KG1 (cell line): ENCODE measurements at regions not wholly inside any gene's neighbourhood (a gene's known extent, or its start where the extent isn't known, plus 50 kb on each side); places are given as distances from the start of the nearest gene placed in this dataset.
"Not testable (repeated sequence)": the region's sequence is repeated elsewhere in the genome, so short reads cannot be mapped to it uniquely, and the experiment has no call there.

Experiments
- DNase-seq: peaks from one replicate; lab custom pipeline; 2025; lab: John Stamatoyannopoulos, UW

GRCh38 chr10:35784751-35785150 lies 142.7 kb upstream of the FZD8 start:
- DNase-seq: no peak

- DNase-seq: no peak
Observed at GRCh38 chr10:35783305-35783838, 141.3 kb upstream of the FZD8 start.

- DNase-seq: no peak
Observed at GRCh38 chr10:35781643-35782035, 139.5 kb upstream of the FZD8 start.

- no peak for DNase-seq
Observed at GRCh38 chr10:35780970-35781642, 139.0 kb upstream of the FZD8 start.

- peak; percentile 23 for DNase-seq
Observed at GRCh38 chr10:35778306-35778705, 136.2 kb upstream of the FZD8 start.

GRCh38 chr10:35776557-35776956 lies 134.5 kb upstream of the FZD8 start:
- DNase-seq: not testable (repeated sequence)

GRCh38 chr10:35774109-35774508 lies 132.0 kb upstream of the FZD8 start:
- no peak for DNase-seq

- DNase-seq: no peak
Observed at GRCh38 chr10:35770817-35771355, 128.8 kb upstream of the FZD8 start.

- DNase-seq: no peak
Observed at GRCh38 chr10:35769795-35770194, 127.7 kb upstream of the FZD8 start.

GRCh38 chr10:35768731-35769130 lies 126.6 kb upstream of the FZD8 start:
- DNase-seq: no peak

GRCh38 chr10:35768011-35768410 lies 125.9 kb upstream of the FZD8 start:
- no peak for DNase-seq

GRCh38 chr10:35765996-35766395 lies 123.9 kb upstream of the FZD8 start:
- no peak for DNase-seq

- DNase-seq: no peak
Observed at GRCh38 chr10:35765066-35765527, 123.0 kb upstream of the FZD8 start.

GRCh38 chr10:35762311-35763030 lies 120.4 kb upstream of the FZD8 start:
- no peak for DNase-seq

GRCh38 chr10:35758076-35758475 lies 116.0 kb upstream of the FZD8 start:
- no peak for DNase-seq

- no peak for DNase-seq
Observed at GRCh38 chr10:35754519-35754918, 112.4 kb upstream of the FZD8 start.

GRCh38 chr10:35752469-35753461 lies 110.7 kb upstream of the FZD8 start:
- DNase-seq: no peak

- no peak for DNase-seq
Observed at GRCh38 chr10:35751347-35751746, 109.3 kb upstream of the FZD8 start.

- no peak for DNase-seq
Observed at GRCh38 chr10:35749230-35749629, 107.1 kb upstream of the FZD8 start.

- no peak for DNase-seq
Observed at GRCh38 chr10:35745617-35746403, 103.7 kb upstream of the FZD8 start.

GRCh38 chr10:35743851-35744250 lies 101.8 kb upstream of the FZD8 start:
- no peak for DNase-seq
